ENCODE measurements at regions not wholly inside any gene's neighbourhood (a gene's known extent, or its start where the extent isn't known, plus 50 kb on each side); places are given as distances from the start of the nearest gene placed in this dataset.
"Not testable (repeated sequence)": the region's sequence is repeated elsewhere in the genome, so short reads cannot be mapped to it uniquely, and the experiment has no call there.

GRCh38 chr7:149995369-149996026 is 121.7 kb downstream of the ATP6V0E2 start:
- DNase-seq (ENCODE audit: low spot score) = not testable (repeated sequence)

GRCh38 chr7:150000780-150001599 is 127.2 kb downstream of the ATP6V0E2 start:
- not testable (repeated sequence) for DNase-seq (ENCODE audit: low spot score)

- DNase-seq (ENCODE audit: low spot score) = no peak
Measured at GRCh38 chr7:150003304-150003810, 129.6 kb downstream of the ATP6V0E2 start.

- DNase-seq (ENCODE audit: low spot score) = not testable (repeated sequence)
Measured at GRCh38 chr7:150003973-150004372, 130.2 kb downstream of the ATP6V0E2 start.

- not testable (repeated sequence) for DNase-seq (ENCODE audit: low spot score)
Measured at GRCh38 chr7:150004843-150005242, 131.1 kb downstream of the ATP6V0E2 start.

- DNase-seq (ENCODE audit: low spot score) = not testable (repeated sequence)
Measured at GRCh38 chr7:150009620-150010303, 136.0 kb downstream of the ATP6V0E2 start.

GRCh38 chr7:150016651-150017189 is 143.0 kb downstream of the ATP6V0E2 start:
- DNase-seq (ENCODE audit: low spot score) = not testable (repeated sequence)

GRCh38 chr7:150020210-150020609 is 146.4 kb downstream of the ATP6V0E2 start:
- DNase-seq (ENCODE audit: low spot score) = not testable (repeated sequence)

- not testable (repeated sequence) for DNase-seq (ENCODE audit: low spot score)
Measured at GRCh38 chr7:150024550-150025490, 151.1 kb downstream of the ATP6V0E2 start.

GRCh38 chr7:150025802-150026201 is 152.0 kb downstream of the ATP6V0E2 start:
- DNase-seq (ENCODE audit: low spot score) = not testable (repeated sequence)

- DNase-seq (ENCODE audit: low spot score) = not testable (repeated sequence)
Measured at GRCh38 chr7:150028344-150029012, 154.7 kb downstream of the ATP6V0E2 start.

- not testable (repeated sequence) for DNase-seq (ENCODE audit: low spot score)
Measured at GRCh38 chr7:150029013-150029389, 155.2 kb downstream of the ATP6V0E2 start.

GRCh38 chr7:150031733-150032132 is 158.0 kb downstream of the ATP6V0E2 start:
- DNase-seq (ENCODE audit: low spot score) = not testable (repeated sequence)

- DNase-seq (ENCODE audit: low spot score) = not testable (repeated sequence)
Measured at GRCh38 chr7:150033711-150034110, 159.9 kb downstream of the ATP6V0E2 start.

GRCh38 chr7:150035769-150036168 is 162.0 kb downstream of the ATP6V0E2 start:
- not testable (repeated sequence) for DNase-seq (ENCODE audit: low spot score)

GRCh38 chr7:150039061-150039460 is 165.3 kb downstream of the ATP6V0E2 start:
- DNase-seq (ENCODE audit: low spot score) = not testable (repeated sequence)

- DNase-seq (ENCODE audit: low spot score) = not testable (repeated sequence)
Measured at GRCh38 chr7:150042281-150042680, 168.5 kb downstream of the ATP6V0E2 start.

GRCh38 chr7:150044771-150045170 is 171.0 kb downstream of the ATP6V0E2 start:
- DNase-seq (ENCODE audit: low spot score) = not testable (repeated sequence)

- not testable (repeated sequence) for DNase-seq (ENCODE audit: low spot score)
Measured at GRCh38 chr7:150045596-150045995, 171.8 kb downstream of the ATP6V0E2 start.

Data from HuH-7.5 (cell line).